ENCODE measurements at regions not wholly inside any gene's neighbourhood (a gene's known extent, or its start where the extent isn't known, plus 50 kb on each side); places are given as distances from the start of the nearest gene placed in this dataset.

GRCh38 chr11:121757480-121758125 is 304.8 kb upstream of the SORL1-AS1 start:
- H3K27me3 ChIP-seq (ENCODE audit: insufficient read depth, low read length): no peaks in the 10 kb centered on the region
- H3K27ac ChIP-seq (ENCODE audit: low read depth, low read length): no peak overlapping the region
- ChIA-PET CTCF (no interaction called here), RAD21 (ENCODE audit: low non-redundant PET in 1 of 2, low total read pairs in 2 of 2, uncharacterized antibody in 2 of 2, unreplicated experiment in 2 of 2) (no interaction called here), POLR2A (no interaction called here)
- no peaks in the 10 kb centered on the region for H3K4me1 ChIP-seq (ENCODE audit: control insufficient read depth in 1 of 2, insufficient read depth in 2 of 2, low read length in 2 of 2)
- H2AFZ ChIP-seq (ENCODE audit: low read depth, low read length, poor library complexity, severe bottlenecking): no peak overlapping the region
- intact Hi-C loops (cut with micrococcal nuclease): no loop called here
- no peak for ATAC-seq
- no peak for DNase-seq (ENCODE audit: low read depth, low spot score)
- H3K4me2 ChIP-seq (ENCODE audit: low read length): no peak overlapping the region
- no peak overlapping the region for H3K4me3 ChIP-seq (replicated peaks in 1 of 2; ENCODE audit: low read depth in 1 of 2, low read length in 2 of 2)
- H3K79me2 ChIP-seq (ENCODE audit: insufficient read depth, low read length): no peaks in the 10 kb centered on the region
- H4K20me1 ChIP-seq (ENCODE audit: insufficient read depth): no peaks in the 10 kb centered on the region
- TF ChIP-seq CTCF (IDR thresholded peaks at IDR 0.05 in 2 of 3, conservative IDR thresholded peaks at IDR 0.05 in 1 of 3; ENCODE audit: borderline replicate concordance in 1 of 3, insufficient read depth in 1 of 3, low read depth in 2 of 3, low read length in 2 of 3) (no peak), RAD21 (IDR thresholded peaks at IDR 0.05; ENCODE audit: low read depth) (no peak), CBX3 (IDR thresholded peaks at IDR 0.05; ENCODE audit: low read depth) (no peak), MAX (IDR thresholded peaks at IDR 0.05) (no peak), EZH2phosphoT487 (IDR thresholded peaks at IDR 0.05; ENCODE audit: borderline replicate concordance) (no peak), FOSL1 (IDR thresholded peaks at IDR 0.05; ENCODE audit: low read depth) (no peak), ATF3 (IDR thresholded peaks at IDR 0.05) (no peak), JUND (IDR thresholded peaks at IDR 0.05) (no peak), ZNF274 (IDR thresholded peaks at IDR 0.05; ENCODE audit: low read depth, low read length) (no peak), CEBPB (IDR thresholded peaks at IDR 0.05; ENCODE audit: low read depth) (no peak), REST (IDR thresholded peaks at IDR 0.05; ENCODE audit: low read depth) (no peak), POLR2AphosphoS5 (IDR thresholded peaks at IDR 0.05; ENCODE audit: low read depth, low read length) (no peak), POLR2A (IDR thresholded peaks at IDR 0.05; ENCODE audit: borderline replicate concordance, extremely low read depth, insufficient read depth, insufficient read length) (no peak), ZFX (IDR thresholded peaks at IDR 0.05) (no peak), TCF7L2 (IDR thresholded peaks at IDR 0.05; ENCODE audit: borderline replicate concordance, extremely low read depth, insufficient read depth, insufficient read length) (no peak), EGR1 (IDR thresholded peaks at IDR 0.05; ENCODE audit: low read depth) (no peak)
- no peak overlapping the region for H3K9ac ChIP-seq (ENCODE audit: low read length)
- no peaks in the 10 kb centered on the region for H3K9me2 ChIP-seq (ENCODE audit: insufficient read depth)
- no peaks in the 10 kb centered on the region for H3K36me3 ChIP-seq (ENCODE audit: control insufficient read depth in 1 of 2, insufficient read depth in 2 of 2, low read length in 2 of 2)
- BruUV-seq (replicated peaks): no TSS peak
- no peaks in the 10 kb centered on the region for H3K9me3 ChIP-seq (ENCODE audit: control insufficient read depth in 1 of 2, insufficient read depth in 1 of 2, low read depth in 1 of 2, low read length in 2 of 2)

All from HCT116 (cell line).